GM12892 (cell line): ENCODE measurements at regions not wholly inside any gene's neighbourhood (a gene's known extent, or its start where the extent isn't known, plus 50 kb on each side); places are given as distances from the start of the nearest gene placed in this dataset.

Experiments
- DNase-seq: peaks from one replicate; pipeline ENCODE4 v3.0.0; 2011; ENCODE audit not compliant: insufficient read length
- FAIRE-seq: peaks from 2 replicates; lab custom pipeline; 2011; peaks lifted over from hg19 to GRCh38; lab: Jason Lieb, UNC
- POLR2A ChIP-seq: IDR thresholded peaks from 2 replicates; pipeline ENCODE4 v1.6.1; 2011; ENCODE audit warnings: low read depth, low read length, control low read depth
- POLR2AphosphoS5 ChIP-seq: IDR thresholded peaks from 2 replicates; pipeline ENCODE4 v1.6.1; 2011; ENCODE audit warnings: low read depth, low read length, control low read depth
- TAF1 ChIP-seq: IDR thresholded peaks from 2 replicates; pipeline ENCODE4 v1.6.1; 2011; ENCODE audit warnings: low read depth, mild to moderate bottlenecking, control low read depth, low read length, borderline replicate concordance

DNA sequence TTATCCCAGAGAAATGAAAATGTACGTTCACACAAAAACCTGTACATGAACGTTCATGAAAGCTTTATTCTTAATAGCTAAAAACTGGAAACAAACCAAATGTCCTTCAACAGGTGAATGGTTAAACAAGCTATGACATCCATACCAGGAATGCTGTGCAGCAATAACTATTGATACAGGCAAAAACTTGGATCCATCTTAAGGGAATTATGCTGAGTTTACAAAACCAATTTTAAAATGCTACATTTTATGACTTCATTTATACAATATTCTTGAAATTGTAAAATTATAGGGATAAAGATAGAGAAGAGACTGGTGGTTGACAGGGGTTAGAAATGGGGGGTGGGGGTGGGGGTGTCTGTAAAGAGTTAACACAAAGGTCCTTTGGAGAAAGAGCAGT is 280.3 kb downstream of the TGFB2 start:
- TF ChIP-seq POLR2A (no peak), POLR2AphosphoS5 (no peak), TAF1 (no peak)
- FAIRE-seq (no peak), DNase-seq (no peak)

DNA sequence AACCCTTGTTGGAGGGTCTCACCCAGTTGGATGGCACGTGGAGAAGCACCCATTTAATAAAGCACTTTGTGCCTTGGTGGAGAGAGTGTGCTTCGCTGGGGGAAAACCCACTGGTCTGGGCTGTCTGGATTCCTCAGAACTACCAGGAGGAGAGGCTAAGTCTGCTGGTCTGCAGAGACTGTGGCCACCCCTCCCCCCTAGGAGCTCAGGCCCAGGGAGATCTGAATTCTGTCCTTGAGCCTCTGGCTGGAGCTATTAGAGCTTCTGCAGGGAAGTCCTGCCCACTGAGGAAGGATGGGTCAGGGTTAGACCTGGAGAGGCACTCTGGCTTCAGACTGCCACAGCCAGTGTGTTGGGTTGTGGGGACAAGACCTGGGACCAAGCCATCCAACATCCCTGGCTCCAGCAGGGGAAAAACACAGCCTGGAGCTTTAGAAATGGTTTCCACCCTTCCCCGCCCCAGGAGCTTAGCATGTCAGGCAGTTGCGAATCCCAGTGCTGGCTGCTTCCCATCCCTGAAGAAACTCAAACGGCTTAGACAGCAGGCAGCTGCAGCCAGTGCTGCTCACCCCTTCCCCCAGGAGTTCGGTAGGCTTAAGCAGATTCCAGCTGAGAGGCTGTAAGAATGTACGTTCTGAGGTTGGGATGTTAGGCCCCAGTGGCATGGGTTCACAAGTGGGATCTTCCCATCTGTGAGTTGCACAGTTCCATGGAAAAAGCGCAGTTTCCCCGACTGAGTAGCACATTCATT is 288.3 kb downstream of the TGFB2 start:
- FAIRE-seq (no peak), DNase-seq (no peak)
- no peak for TF ChIP-seq TAF1
- TF ChIP-seq POLR2A, result no peak

GRCh38 chr1:218634212-218634611 is 289.1 kb downstream of the TGFB2 start:
- DNase-seq, result no peak
- no peak for TF ChIP-seq POLR2AphosphoS5
- no peak for TF ChIP-seq TAF1
- TF ChIP-seq POLR2A, result no peak
- no peak for FAIRE-seq

DNA sequence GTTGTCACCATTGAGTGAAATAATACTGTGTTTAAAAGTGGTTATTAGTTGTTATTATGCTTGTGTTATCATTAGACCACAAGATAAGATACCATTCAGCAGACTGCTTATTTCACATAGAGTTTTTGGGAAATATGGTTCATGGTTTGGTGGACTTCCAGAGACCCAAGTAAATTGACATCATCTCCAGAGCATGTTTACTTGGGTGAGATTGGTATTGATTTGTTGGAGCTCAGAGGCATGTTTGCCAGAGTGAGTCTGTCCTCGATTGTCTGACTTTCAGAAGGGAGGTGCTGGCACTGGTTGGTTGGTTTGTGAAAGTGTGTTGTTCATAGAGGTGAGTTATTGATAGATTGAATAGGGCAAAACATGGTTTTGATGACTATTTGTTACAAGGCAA is 291.4 kb downstream of the TGFB2 start:
- DNase-seq, result no peak
- TF ChIP-seq TAF1 (no peak), POLR2A (no peak)
- FAIRE-seq, result no peak

DNA sequence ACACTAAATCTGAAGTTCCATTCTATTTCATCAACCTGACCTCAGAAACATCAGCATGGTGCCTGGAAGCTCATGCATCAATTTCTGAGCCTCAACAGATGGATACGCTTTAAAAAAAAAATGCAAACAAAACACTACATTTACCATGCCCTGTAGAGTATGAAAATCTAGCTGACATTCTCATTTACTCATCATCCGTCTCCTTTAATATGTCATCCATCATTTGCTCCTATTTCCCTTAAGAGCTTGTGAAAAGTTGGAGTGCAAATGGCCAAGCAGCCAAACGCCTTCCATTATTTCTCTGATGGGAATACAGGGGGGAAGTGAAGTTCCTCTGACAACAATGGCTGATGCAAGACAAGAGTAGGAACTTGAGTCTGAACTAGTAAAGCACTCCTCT is 295.0 kb downstream of the TGFB2 start:
- DNase-seq, result no peak

GRCh38 chr1:218642033-218642948 is 297.2 kb downstream of the TGFB2 start:
- FAIRE-seq (no peak), DNase-seq (no peak)
- no peak for TF ChIP-seq POLR2AphosphoS5
- TF ChIP-seq POLR2A, result no peak
- TF ChIP-seq TAF1, result no peak

More for the DNA sequence above, 295.0 kb downstream of the TGFB2 start:
- no peak for FAIRE-seq
- no peak for TF ChIP-seq TAF1

DNA sequence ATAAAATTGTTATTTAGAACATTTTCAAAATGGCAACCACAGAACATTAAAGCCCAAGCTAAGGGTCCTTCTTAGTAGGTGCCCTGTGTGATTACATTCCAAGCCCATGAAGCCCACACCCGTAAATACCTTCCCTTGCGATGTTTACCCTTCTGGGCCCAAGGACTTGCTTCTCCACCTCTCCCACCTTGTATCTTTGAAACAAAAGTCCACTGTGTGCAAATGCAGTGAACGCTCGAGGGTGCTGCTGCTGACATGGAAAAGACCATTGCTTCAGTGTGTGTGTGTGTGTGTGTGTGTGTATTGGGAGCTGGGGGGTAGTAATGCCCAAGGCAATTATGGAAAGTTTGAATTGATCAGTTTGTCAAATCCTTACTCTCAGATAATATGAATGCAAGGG is 298.1 kb downstream of the TGFB2 start:
- no peak for TF ChIP-seq TAF1
- no peak for TF ChIP-seq POLR2A
- no peak for TF ChIP-seq POLR2AphosphoS5
- DNase-seq (no peak), FAIRE-seq (no peak)

- TF ChIP-seq POLR2A, result no peak
- no peak for TF ChIP-seq TAF1
- no peak for TF ChIP-seq POLR2AphosphoS5
- FAIRE-seq (no peak), DNase-seq (no peak)
Observed at GRCh38 chr1:218643926-218644325, 298.8 kb downstream of the TGFB2 start.

GRCh38 chr1:218646288-218646687 is 301.2 kb downstream of the TGFB2 start:
- DNase-seq (no peak), FAIRE-seq (no peak)
- TF ChIP-seq POLR2A (no peak), POLR2AphosphoS5 (no peak), TAF1 (no peak)

DNA sequence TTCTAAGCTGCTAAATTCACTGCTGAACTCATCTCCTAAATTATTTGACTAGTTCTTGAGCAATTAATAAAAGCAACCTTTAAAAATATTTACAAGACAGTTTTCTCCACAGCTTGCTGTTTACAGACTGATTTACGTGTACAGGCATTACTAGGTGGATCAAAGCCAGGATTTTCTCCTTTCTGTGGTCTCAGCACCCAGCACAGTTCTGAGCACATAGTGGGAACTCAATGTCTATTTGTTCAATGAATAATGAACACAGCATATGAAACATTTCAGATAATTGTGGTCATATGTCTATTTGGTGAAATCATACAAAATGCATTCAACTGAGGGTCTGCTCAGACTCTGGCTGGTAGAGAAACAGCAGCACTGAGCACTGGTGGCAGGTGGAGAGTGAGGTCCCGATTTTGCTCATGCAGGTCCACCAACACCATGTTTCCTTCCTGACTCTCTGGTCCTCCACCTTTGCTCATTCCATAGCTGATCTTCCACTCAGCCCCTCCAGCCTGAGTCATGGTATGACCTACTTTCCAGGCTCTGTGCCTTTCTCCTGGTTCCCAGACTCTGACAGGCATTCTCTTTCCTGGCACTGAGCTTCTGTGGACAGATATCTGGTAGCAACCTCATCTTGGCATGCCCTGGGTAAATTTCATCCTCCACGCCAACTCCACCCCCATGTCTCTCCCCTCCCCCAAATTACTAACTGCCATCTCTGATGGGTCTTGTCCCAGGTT is 311.3 kb downstream of the TGFB2 start:
- TF ChIP-seq POLR2A, result no peak
- no peak for TF ChIP-seq TAF1
- TF ChIP-seq POLR2AphosphoS5, result no peak
- FAIRE-seq, result no peak
- no peak for DNase-seq

DNA sequence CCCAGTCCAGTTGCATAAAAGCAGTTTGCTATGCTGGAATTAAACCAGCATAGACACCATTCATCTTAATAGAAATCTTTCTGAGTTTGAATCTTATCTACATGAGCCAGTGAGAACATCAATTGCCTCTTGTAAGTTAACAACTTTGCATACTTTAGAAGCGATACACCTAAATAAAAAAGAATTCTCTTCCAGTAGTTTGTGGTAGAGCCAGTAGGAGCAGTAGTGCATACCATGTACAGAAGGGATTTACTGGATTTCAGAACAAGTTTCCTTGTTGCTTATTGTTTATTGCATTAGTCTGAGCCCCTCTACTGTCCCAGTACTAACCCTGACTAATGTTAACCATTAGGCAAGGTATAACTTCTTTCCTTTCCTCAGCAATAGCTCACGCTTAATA is 313.1 kb downstream of the TGFB2 start:
- FAIRE-seq, result no peak
- no peak for TF ChIP-seq TAF1
- no peak for TF ChIP-seq POLR2A
- no peak for TF ChIP-seq POLR2AphosphoS5
- DNase-seq, result no peak
